Cardiac fibroblast (primary cell): ENCODE measurements at regions not wholly inside any gene's neighbourhood (a gene's known extent, or its start where the extent isn't known, plus 50 kb on each side); places are given as distances from the start of the nearest gene placed in this dataset.

Experiments
- DNase-seq, 2 donors: peaks; one replicate each; pipeline versions ENCODE4 v3.0.0 to v3.0.0-alpha.2; 2010; ENCODE audit warnings: low read depth in 2 of 2
- H3K4me3 ChIP-seq, 2 donors: replicated peaks in 1 of 2; 1 replicate in 1 of 2; 2 replicates in 1 of 2; pipeline ENCODE4 v1.5.1; 2011; ENCODE audit warnings: low read depth in 2 of 2, low read length in 2 of 2, mild to moderate bottlenecking in 2 of 2, moderate library complexity in 1 of 2
- TF ChIP-seq, protein P1 (sequence below): IDR thresholded peaks from one replicate; pipeline ENCODE4 v1.5.1; 2011; ENCODE audit warnings: low read depth, mild to moderate bottlenecking, low read length, inconsistent platforms

DNA sequence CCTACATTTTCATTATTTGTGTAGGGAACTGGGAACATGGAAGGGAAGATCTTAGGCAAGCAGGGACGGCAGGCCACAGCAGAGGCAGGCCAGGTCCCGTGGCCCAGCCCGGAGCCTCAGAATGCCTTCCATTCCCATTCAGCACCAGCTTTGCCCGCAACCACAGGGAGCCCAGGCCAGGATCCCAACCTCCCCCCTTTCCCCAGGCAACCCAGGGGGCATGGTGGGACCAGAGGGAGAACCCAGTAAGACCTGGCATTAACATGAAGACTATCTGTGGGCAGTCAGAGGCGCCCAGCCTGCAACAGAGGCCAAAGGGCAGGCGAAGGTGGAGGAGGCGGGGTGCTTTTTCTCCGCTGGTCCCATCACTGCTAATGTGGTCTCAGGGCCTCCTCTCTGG lies 135.6 kb downstream of the TPRA1 start:
- DNase-seq: no peak
- H3K4me3 ChIP-seq: no peak overlapping the region
- TF ChIP-seq, protein P1, sequence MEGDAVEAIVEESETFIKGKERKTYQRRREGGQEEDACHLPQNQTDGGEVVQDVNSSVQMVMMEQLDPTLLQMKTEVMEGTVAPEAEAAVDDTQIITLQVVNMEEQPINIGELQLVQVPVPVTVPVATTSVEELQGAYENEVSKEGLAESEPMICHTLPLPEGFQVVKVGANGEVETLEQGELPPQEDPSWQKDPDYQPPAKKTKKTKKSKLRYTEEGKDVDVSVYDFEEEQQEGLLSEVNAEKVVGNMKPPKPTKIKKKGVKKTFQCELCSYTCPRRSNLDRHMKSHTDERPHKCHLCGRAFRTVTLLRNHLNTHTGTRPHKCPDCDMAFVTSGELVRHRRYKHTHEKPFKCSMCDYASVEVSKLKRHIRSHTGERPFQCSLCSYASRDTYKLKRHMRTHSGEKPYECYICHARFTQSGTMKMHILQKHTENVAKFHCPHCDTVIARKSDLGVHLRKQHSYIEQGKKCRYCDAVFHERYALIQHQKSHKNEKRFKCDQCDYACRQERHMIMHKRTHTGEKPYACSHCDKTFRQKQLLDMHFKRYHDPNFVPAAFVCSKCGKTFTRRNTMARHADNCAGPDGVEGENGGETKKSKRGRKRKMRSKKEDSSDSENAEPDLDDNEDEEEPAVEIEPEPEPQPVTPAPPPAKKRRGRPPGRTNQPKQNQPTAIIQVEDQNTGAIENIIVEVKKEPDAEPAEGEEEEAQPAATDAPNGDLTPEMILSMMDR: no peak

DNA sequence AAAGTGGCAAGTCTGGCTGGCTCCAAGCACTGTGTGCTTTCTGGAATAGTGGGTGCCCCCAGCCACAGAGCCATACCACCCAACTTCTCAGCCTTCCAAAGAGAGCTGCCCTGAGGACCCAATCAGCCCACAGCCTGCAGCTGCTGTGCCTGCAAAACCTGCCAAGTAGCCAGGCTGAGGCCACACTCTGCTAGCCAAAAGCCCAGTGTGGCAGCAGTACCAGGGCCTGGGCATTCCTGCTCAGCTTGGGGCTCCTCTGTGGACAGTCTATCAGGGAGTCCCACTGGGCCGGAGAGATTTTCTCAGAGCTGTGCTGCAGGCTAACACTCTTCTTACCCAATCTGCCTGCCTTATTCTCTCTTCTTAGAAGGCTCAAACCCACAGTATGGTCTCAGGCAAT lies 136.5 kb downstream of the TPRA1 start:
- TF ChIP-seq, protein P1: no peak
- DNase-seq: no peak
- H3K4me3 ChIP-seq: no peak overlapping the region

DNA sequence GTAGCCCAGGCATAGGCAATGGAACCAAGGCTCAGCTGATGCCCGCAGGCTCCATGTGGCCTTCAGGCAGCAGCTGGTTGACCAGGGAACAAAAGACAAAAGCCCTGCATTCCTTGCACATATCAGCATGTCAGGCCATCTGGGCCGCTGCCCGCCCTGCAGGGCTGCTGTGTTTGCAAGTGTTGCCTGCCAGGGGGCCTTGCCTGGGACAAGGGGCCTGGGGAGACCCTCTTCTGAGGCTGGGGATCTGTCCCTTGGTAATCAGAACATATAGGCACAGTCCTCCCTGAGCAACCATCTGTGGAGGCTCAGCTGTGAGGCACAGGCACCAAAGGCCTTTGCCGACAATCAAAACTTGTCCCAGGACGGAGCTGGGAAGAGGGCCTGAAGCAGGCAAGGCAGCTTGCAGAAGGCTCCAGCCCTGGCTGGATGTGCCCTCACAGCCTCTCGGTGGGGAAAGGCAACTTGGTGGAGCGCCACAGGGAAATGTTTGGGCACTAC lies 138.2 kb downstream of the TPRA1 start:
- no peak for DNase-seq
- TF ChIP-seq, protein P1: no peak
- no peak overlapping the region for H3K4me3 ChIP-seq

DNA sequence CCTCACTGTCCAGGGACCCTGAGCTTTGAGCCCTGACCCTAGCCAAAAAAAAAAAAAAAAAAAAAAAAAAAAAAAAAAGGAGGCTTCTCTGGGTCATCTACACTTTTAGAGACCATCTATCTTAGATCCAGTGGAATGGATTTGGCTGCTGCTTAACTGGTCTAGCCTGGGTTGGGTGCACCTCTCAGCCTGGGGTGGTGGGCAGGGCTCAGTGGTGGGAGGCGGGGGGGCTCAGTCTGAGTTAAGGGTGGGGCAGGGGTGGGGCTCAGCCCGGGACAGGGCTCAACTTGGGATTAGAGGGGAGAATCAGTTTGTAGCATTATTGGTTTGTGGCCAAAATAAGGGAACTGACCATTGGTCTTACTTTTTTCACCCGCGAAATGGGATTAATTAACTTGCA lies 139.2 kb downstream of the TPRA1 start:
- TF ChIP-seq, protein P1: no peak
- H3K4me3 ChIP-seq: no peak overlapping the region
- DNase-seq: no peak

DNA sequence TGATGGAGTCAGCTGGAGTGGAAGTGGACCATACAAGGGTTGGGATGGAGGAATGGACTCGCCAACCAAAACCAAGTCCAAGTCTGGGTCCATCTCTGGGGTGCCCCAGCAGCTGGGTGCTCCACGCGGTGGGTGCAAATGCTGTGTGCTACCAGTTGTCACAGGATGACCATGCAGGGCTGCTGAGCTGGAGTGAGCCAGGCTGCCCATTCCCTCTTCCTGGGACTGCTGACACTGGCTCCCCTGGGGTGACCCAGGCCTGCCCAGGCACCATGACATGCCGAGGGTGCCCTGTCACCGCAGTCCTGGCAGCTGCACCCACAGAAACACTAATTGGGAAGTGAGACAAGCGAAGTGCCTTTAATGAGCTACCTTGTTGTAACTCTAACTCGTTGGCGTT lies 140.2 kb downstream of the TPRA1 start:
- DNase-seq: no peak
- H3K4me3 ChIP-seq: no peak overlapping the region
- TF ChIP-seq, protein P1: no peak

DNA sequence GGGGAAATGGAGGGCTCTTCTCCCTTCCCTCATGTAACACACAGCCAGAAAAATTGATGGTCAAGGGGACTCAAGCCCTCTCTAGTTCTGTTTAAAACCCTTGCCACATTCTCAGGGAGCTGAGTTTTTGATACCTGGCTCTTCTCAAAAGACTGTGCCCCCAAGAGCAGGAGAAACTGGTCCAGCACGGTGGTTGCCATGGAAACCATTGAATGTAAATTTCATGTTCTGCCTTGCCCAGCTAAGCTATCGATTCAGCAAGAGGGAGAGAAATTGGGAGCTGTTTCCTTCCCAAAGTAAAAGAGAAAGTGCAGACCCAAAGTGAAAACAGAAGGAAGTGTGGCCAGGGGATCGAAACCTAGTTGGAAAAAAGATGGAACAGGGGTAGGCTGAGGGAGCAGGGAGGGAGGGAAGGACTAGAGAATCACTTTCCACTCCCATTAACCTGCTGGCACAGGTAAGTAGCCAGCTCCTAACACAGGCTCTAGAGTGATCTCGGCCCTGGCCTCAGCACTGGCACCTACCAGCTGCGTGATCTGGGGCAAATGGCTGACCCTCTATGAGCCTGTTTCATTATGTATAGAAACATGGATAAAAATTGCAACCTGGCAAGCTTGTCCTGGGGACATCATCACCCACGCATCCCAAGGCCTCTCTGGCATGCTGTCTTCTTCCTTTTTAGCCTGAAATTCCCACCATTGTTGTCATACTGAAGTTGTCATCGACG lies 140.9 kb downstream of the TPRA1 start:
- H3K4me3 ChIP-seq: no peak overlapping the region
- TF ChIP-seq, protein P1: no peak
- no peak for DNase-seq

DNA sequence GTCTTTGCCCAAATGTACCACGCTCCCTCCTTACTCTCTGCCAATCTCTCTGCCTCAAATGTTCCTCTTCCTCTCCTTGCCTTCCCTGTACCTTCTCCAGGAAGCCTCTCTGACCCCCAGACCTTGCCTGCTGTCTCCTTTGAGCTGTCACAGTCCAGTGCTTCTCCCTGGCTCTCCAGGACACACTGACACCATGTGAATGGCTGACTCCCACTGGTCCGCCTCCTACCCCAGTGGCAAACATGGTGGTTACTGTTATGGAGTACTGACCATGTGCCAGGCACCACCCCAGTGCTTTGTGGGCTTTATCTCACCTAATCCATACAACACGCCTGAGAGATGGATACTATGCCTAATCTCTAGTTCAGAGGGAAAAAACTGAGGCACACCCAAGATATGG lies 141.9 kb downstream of the TPRA1 start:
- TF ChIP-seq, protein P1: no peak
- no peak for DNase-seq
- H3K4me3 ChIP-seq: no peak overlapping the region
